Stomach (tissue), 8 donors: ENCODE measurements at regions not wholly inside any gene's neighbourhood (a gene's known extent, or its start where the extent isn't known, plus 50 kb on each side); places are given as distances from the start of the nearest gene placed in this dataset.
"Not testable (repeated sequence)": the region's sequence is repeated elsewhere in the genome, so short reads cannot be mapped to it uniquely, and the experiment has no call there.

Source experiments
- DNase-seq, 2 donors: peaks; one replicate each; pipeline versions ENCODE4 v3.0.0 to v3.0.0-alpha.2; 2013 to 2019
- H3K27ac ChIP-seq, 5 donors: fragments of 200-600 bp in 4 of 5; sonication (generic) in 4 of 5; one replicate each; pipeline ENCODE4 v1.5.1; 2013 to 2019; ENCODE audit warnings: mild to moderate bottlenecking in 1 of 5, moderate library complexity in 1 of 5
- H3K27me3 ChIP-seq, 3 donors: fragments of 200-600 bp; sonication (generic); one replicate each; pipeline ENCODE4 v1.5.1; 2017 to 2019; ENCODE audit warnings: mixed run types in 1 of 3
- H3K36me3 ChIP-seq, 4 donors: fragments of 200-600 bp; sonication (generic); 1 replicate in 3 of 4; 2 replicates in 1 of 4; pipeline ENCODE4 v1.5.1; 2016 to 2019
- H3K4me1 ChIP-seq, 4 donors: fragments of 200-600 bp; sonication (generic); one replicate each; pipeline ENCODE4 v1.5.1; 2016 to 2019
- H3K4me3 ChIP-seq, 4 donors: fragments of 200-600 bp; sonication (generic) in 3 of 4; one replicate each; pipeline ENCODE4 v1.5.1; 2016 to 2019; ENCODE audit warnings: mild to moderate bottlenecking in 1 of 4
- H3K9me3 ChIP-seq, 4 donors: fragments of 200-600 bp; sonication (generic); one replicate each; pipeline ENCODE4 v1.5.1; 2016 to 2019
- CTCF ChIP-seq, 7 experiments: fragments of 450-650 bp in 4 of 7; fragments of 200-600 bp in 3 of 7; sonication (generic) in 3 of 7; IDR thresholded peaks; one replicate each; pipeline ENCODE4 v1.5.1; 2016 to 2019; ENCODE audit warnings: antibody characterized with exemption in 7 of 7, control low read depth in 2 of 7, mild to moderate bottlenecking in 1 of 7
- EP300 ChIP-seq: sonication (generic); formaldehyde crosslinking; IDR thresholded peaks from one replicate; pipeline ENCODE4 v1.6.1; 2017; ENCODE audit warnings: antibody characterized with exemption
- POLR2A ChIP-seq, 4 donors: fragments of 450-650 bp; IDR thresholded peaks; one replicate each; pipeline ENCODE4 v1.6.1; 2016; ENCODE audit warnings: antibody characterized with exemption in 4 of 4, control low read depth in 2 of 4, mild to moderate bottlenecking in 1 of 4, moderate library complexity in 1 of 4
- POLR2AphosphoS5 ChIP-seq, 3 donors: sonication (generic); formaldehyde crosslinking; IDR thresholded peaks; one replicate each; pipeline ENCODE4 v1.6.1; 2016; ENCODE audit warnings: antibody characterized with exemption in 3 of 3
- WGBS, 5 donors: extraction: QIAGEN DNeasy Blood & Tissue Kit in 3 of 5; methylation state at CpG; one replicate each; pipeline versions ENCODE4 v1.1.5 to v1.1.7; 2013 to 2018; 5-methylcytosine and 5-hydroxymethylcytosine counted together
- intact Hi-C: fragments of 100-400 bp; cut with DNase I; formaldehyde crosslinking; loops from one replicate; pipeline ENCODE4 v1.15.1; 2023; ENCODE audit warnings: low total_unique reads
- donor health status: healthy with polysubstance abuse.
- donor health status: Bipolar disorder and iron deficiency.
- donor health status: healthy.

GRCh38 chr10:45144326-45145070 is 143.8 kb downstream of the ZNF22 start:
- DNase-seq = no peak
- H3K4me3 ChIP-seq = no peak overlapping the region
- 77 to 85% (median 82%) methylated on average over 3 of the region's 3 CpGs for WGBS, 5 donors
- intact Hi-C loops = no loop called here
- no peaks in the 10 kb centered on the region for H3K27me3 ChIP-seq
- no peaks in the 10 kb centered on the region for H3K36me3 ChIP-seq
- no peaks in the 10 kb centered on the region for H3K4me1 ChIP-seq
- H3K27ac ChIP-seq = no peak overlapping the region
- TF ChIP-seq POLR2AphosphoS5 (IDR thresholded peaks at IDR 0.05) (no peak), EP300 (no peak), CTCF (IDR thresholded peaks at IDR 0.05) (no peak), POLR2A (IDR thresholded peaks at IDR 0.05) (no peak)
- H3K9me3 ChIP-seq = peaks cover 0 to 6% (median 0%) of the 10 kb centered on the region in 4 donors

DNA sequence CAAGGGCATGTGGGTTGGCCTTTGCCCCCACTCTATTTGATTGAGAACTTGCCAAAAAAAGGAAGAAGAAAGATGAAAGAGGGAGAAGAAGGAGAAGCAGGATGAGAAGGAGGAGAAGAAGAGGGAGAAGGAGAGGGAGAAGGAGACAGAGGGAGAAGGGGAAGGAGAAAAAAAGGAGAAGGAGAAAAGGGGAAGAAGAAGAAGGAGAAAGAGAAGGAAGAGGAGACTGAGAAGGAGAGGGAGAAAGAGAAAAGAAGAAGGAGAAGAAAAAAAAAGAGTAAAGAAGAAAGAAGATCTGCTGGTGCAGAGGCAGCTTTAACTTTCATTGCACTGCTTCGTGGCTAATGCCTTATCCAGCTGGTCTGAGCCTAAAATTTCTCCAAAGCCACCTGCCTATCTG is 144.4 kb downstream of the ZNF22 start:
- H3K4me1 ChIP-seq, H3K27ac ChIP-seq, H3K4me3 ChIP-seq, H3K27me3 ChIP-seq, DNase-seq, H3K9me3 ChIP-seq, intact Hi-C loops, H3K36me3 ChIP-seq: not testable (repeated sequence)
- WGBS, 5 donors = 61 to 89% (median 74%) methylated on average over 1 of the region's 1 CpG

GRCh38 chr10:45147000-45147399 is 146.3 kb downstream of the ZNF22 start:
- no peak for DNase-seq
- H3K27ac ChIP-seq = no peak overlapping the region
- no peak overlapping the region for H3K4me3 ChIP-seq
- H3K36me3 ChIP-seq = no peaks in the 10 kb centered on the region
- H3K4me1 ChIP-seq = no peaks in the 10 kb centered on the region
- intact Hi-C loops = no loop called here
- H3K9me3 ChIP-seq = peaks cover 0 to 6% (median 0%) of the 10 kb centered on the region in 4 donors
- peaks cover 0 to 3% (median 0%) of the 10 kb centered on the region in 3 donors for H3K27me3 ChIP-seq
- TF ChIP-seq POLR2AphosphoS5 (IDR thresholded peaks at IDR 0.05) (no peak), CTCF (IDR thresholded peaks at IDR 0.05) (no peak), EP300 (no peak), POLR2A (IDR thresholded peaks at IDR 0.05) (no peak)
- 29 to 46% (median 36%) methylated on average over 3 of the region's 3 CpGs for whole genome bisulfite sequencing, 5 donors

GRCh38 chr10:45150997-45151396 is 150.3 kb downstream of the ZNF22 start:
- Histone ChIP-seq H3K9me3 (no peaks in the 10 kb centered on the region), H3K27ac (no peak overlapping the region), H3K4me1 (no peaks in the 10 kb centered on the region), H3K27me3 (peaks cover 0 to 3% (median 0%) of the 10 kb centered on the region in 3 donors), H3K36me3 (no peaks in the 10 kb centered on the region), H3K4me3 (no peak overlapping the region)
- DNase-seq = no peak
- TF ChIP-seq CTCF (IDR thresholded peaks at IDR 0.05) (no peak), EP300 (no peak), POLR2A (IDR thresholded peaks at IDR 0.05) (no peak), POLR2AphosphoS5 (IDR thresholded peaks at IDR 0.05) (no peak)
- intact Hi-C loops = no loop called here
- WGBS, 5 donors = 86 to 91% (median 89%) methylated on average over 8 to 9 of the region's 9 CpGs
